Tibial artery (tissue), 4 donors: ENCODE measurements at regions not wholly inside any gene's neighbourhood (a gene's known extent, or its start where the extent isn't known, plus 50 kb on each side); places are given as distances from the start of the nearest gene placed in this dataset.

Source experiments
- DNase-seq, 2 donors: peaks; one replicate each; pipeline ENCODE4 v3.0.0-alpha.2; 2019
- H3K27ac ChIP-seq, 2 donors: fragments of 200-600 bp; sonication (generic) in 1 of 2; 1 replicate in 1 of 2; 2 replicates in 1 of 2; pipeline ENCODE4 v1.5.1; 2018 to 2019; ENCODE audit warnings: mild to moderate bottlenecking in 1 of 2
- H3K27me3 ChIP-seq, 2 donors: fragments of 200-600 bp; sonication (generic) in 1 of 2; one replicate each; pipeline versions ENCODE4 v1.5.1 to v1.6.0; 2016 to 2019
- H3K36me3 ChIP-seq, 3 donors: fragments of 200-600 bp; sonication (generic) in 2 of 3; one replicate each; pipeline ENCODE4 v1.5.1; 2016 to 2019; ENCODE audit warnings: mild to moderate bottlenecking in 2 of 3
- H3K4me1 ChIP-seq, 4 donors: fragments of 200-600 bp; sonication (generic) in 2 of 4; 1 replicate in 3 of 4; 2 replicates in 1 of 4; pipeline ENCODE4 v1.5.1; 2016 to 2019
- H3K4me3 ChIP-seq, 2 donors: fragments of 200-600 bp; sonication (generic) in 1 of 2; 1 replicate in 1 of 2; 2 replicates in 1 of 2; pipeline ENCODE4 v1.5.1; 2018 to 2019; ENCODE audit warnings: mild to moderate bottlenecking in 2 of 2
- H3K9me3 ChIP-seq, 3 donors: fragments of 200-600 bp; sonication (generic) in 1 of 3; one replicate each; pipeline ENCODE4 v1.5.1; 2016 to 2019
- CTCF ChIP-seq, 2 experiments: fragments of 200-600 bp in 1 of 2; fragments of 450-650 bp in 1 of 2; IDR thresholded peaks; one replicate each; pipeline ENCODE4 v1.5.1; 2017 to 2019; ENCODE audit warnings: antibody characterized with exemption in 2 of 2, mild to moderate bottlenecking in 1 of 2, moderate library complexity in 1 of 2
- intact Hi-C: fragments of 100-400 bp; cut with DNase I; formaldehyde crosslinking; loops from one replicate; pipeline ENCODE4 v1.15.0; 2023; ENCODE audit warnings: low total_unique reads

DNA sequence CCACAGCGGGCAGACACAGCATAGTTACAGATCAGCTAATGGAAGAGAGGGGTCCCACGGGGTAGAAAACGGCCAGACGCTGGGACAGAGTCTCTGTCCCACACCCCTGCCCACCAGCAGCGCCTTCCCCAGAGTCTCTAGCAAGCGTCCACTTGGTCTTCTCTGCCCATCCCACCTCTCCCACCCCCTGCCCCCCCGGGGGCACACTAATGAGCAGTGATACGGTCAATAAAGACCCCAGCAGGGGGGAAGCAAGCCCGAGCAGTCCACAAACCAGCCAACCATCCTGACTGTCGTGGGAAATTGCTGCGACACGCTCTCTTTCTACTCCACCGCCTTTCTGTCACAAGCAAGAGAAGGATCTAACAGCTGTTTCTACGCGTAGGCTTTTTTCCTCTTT lies 374.7 kb downstream of the NPHP4 start:
- no peak for DNase-seq

DNA sequence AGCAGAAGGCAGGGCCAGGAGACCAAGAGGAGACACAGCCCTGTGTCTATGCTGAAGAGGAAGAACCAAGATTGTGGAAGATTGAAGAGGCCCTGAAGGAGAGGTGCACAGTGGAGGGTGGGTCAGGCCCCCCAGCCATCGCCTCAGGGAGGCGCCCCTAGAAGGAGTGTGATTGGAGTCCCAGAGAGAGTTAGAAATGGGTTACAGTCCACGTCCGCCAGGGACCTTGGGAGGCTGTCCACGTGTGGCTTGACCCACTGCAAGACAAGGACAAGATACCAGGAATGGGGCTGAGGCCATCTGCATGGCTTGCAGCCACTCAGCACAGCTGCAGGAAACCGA lies 375.1 kb downstream of the NPHP4 start:
- no peak for DNase-seq
- no peaks in the 10 kb centered on the region for H3K36me3 ChIP-seq

More for the DNA sequence above, 374.7 kb downstream of the NPHP4 start:
- no peaks in the 10 kb centered on the region for H3K4me1 ChIP-seq
- peaks cover 0 to 39% of the 10 kb centered on the region in 2 donors for H3K27me3 ChIP-seq
- no peaks in the 10 kb centered on the region for H3K36me3 ChIP-seq
- no peak for TF ChIP-seq CTCF (IDR thresholded peaks at IDR 0.05)
- H3K4me3 ChIP-seq, result no peak overlapping the region
- H3K9me3 ChIP-seq, result no peaks in the 10 kb centered on the region
- intact Hi-C loops, result no loop called here
- H3K27ac ChIP-seq, result no peak overlapping the region

GRCh38 chr1:5616366-5617178 lies 375.7 kb downstream of the NPHP4 start:
- Histone ChIP-seq H3K4me1 (no peaks in the 10 kb centered on the region), H3K27ac (no peak overlapping the region), H3K4me3 (no peak overlapping the region), H3K36me3 (no peaks in the 10 kb centered on the region), H3K27me3 (peaks cover 0 to 34% of the 10 kb centered on the region in 2 donors), H3K9me3 (no peaks in the 10 kb centered on the region)
- no peak for DNase-seq
- intact Hi-C loops, result no loop called here
- no peak for TF ChIP-seq CTCF (IDR thresholded peaks at IDR 0.05)

More for the DNA sequence above, 375.1 kb downstream of the NPHP4 start:
- Histone ChIP-seq H3K27me3 (peaks cover 0 to 37% of the 10 kb centered on the region in 2 donors), H3K4me1 (no peaks in the 10 kb centered on the region), H3K4me3 (no peak overlapping the region), H3K27ac (no peak overlapping the region), H3K9me3 (no peaks in the 10 kb centered on the region)
- intact Hi-C loops, result no loop called here
- no peak for TF ChIP-seq CTCF (IDR thresholded peaks at IDR 0.05)

GRCh38 chr1:5615076-5615475 lies 377.1 kb downstream of the NPHP4 start:
- H3K36me3 ChIP-seq, result no peaks in the 10 kb centered on the region
- H3K27ac ChIP-seq, result no peak overlapping the region
- H3K4me1 ChIP-seq, result no peaks in the 10 kb centered on the region
- H3K9me3 ChIP-seq, result no peaks in the 10 kb centered on the region
- no peak for DNase-seq
- peaks cover 0 to 30% of the 10 kb centered on the region in 2 donors for H3K27me3 ChIP-seq
- intact Hi-C loops, result no loop called here
- no peak for TF ChIP-seq CTCF (IDR thresholded peaks at IDR 0.05)
- no peak overlapping the region for H3K4me3 ChIP-seq

- no peaks in the 10 kb centered on the region for H3K9me3 ChIP-seq
- intact Hi-C loops, result no loop called here
- H3K27ac ChIP-seq, result no peak overlapping the region
- TF ChIP-seq CTCF (IDR thresholded peaks at IDR 0.05), result no peak
- no peak overlapping the region for H3K4me3 ChIP-seq
- peaks cover 0 to 24% of the 10 kb centered on the region in 2 donors for H3K27me3 ChIP-seq
- H3K36me3 ChIP-seq, result no peaks in the 10 kb centered on the region
- no peak for DNase-seq
- no peaks in the 10 kb centered on the region for H3K4me1 ChIP-seq
These were observed 378.3 kb downstream of the NPHP4 start for GRCh38 chr1:5613900-5614299.
